ENCODE measurements at regions not wholly inside any gene's neighbourhood (a gene's known extent, or its start where the extent isn't known, plus 50 kb on each side); places are given as distances from the start of the nearest gene placed in this dataset.

- TF ChIP-seq YY1 (IDR thresholded peaks at IDR 0.05; ENCODE audit: low read depth) (no peak), TAF1 (IDR thresholded peaks at IDR 0.05; ENCODE audit: low read depth) (no peak), NFIC (IDR thresholded peaks at IDR 0.05) (no peak), EGR1 (IDR thresholded peaks at IDR 0.05) (no peak), REST (IDR thresholded peaks at IDR 0.05; ENCODE audit: low read depth) (no peak), MAX (IDR thresholded peaks at IDR 0.05) (no peak), RAD21 (IDR thresholded peaks at IDR 0.05; ENCODE audit: low read depth) (no peak), EP300 (IDR thresholded peaks at IDR 0.05; ENCODE audit: borderline replicate concordance) (no peak), CEBPB (IDR thresholded peaks at IDR 0.05) (no peak), TEAD4 (IDR thresholded peaks at IDR 0.05) (no peak), USF1 (IDR thresholded peaks at IDR 0.05) (no peak), FOXM1 (IDR thresholded peaks at IDR 0.05; ENCODE audit: borderline replicate concordance, low read depth) (no peak), ZBTB7A (IDR thresholded peaks at IDR 0.05; ENCODE audit: low read depth) (no peak)
These were observed 837.1 kb upstream of the ZNF608 start for GRCh38 chr5:125583321-125584139.
